NB4 (cell line): ENCODE measurements at regions not wholly inside any gene's neighbourhood (a gene's known extent, or its start where the extent isn't known, plus 50 kb on each side); places are given as distances from the start of the nearest gene placed in this dataset.

Experiments
- CTCF ChIP-seq: IDR thresholded peaks from one replicate; pipeline ENCODE4 v1.5.1; 2012; ENCODE audit warnings: low read depth, low read length
- POLR2A ChIP-seq: IDR thresholded peaks from 2 replicates; pipeline ENCODE4 v1.6.1; 2011; ENCODE audit warnings: mild to moderate bottlenecking; ENCODE audit not compliant: insufficient read length; ENCODE audit errors: extremely low read depth

DNA sequence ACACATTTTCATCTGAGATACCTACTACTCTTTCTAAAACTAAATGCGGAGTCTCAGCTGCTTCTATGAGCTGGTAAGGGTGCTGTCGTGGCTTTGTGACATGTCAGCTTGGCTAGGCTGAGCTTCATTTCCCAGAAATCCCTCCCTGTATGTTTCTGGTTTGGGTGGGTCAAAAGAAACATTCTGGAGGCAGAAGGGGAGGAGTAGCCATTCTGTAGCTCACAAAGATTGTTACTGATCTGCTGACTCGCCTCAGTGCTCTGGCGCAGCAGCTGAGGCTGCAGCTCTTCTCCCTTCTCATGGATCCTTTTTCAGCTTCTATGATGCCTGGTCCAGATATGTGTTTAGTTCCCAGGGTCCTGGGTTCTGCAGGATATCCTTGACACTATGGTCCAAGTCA is 114.7 kb downstream of the RAP2A start:
- TF ChIP-seq CTCF: no peak
- no peak for TF ChIP-seq POLR2A
